GM18868 (cell line): ENCODE measurements at regions not wholly inside any gene's neighbourhood (a gene's known extent, or its start where the extent isn't known, plus 50 kb on each side); places are given as distances from the start of the nearest gene placed in this dataset.
"Not testable (repeated sequence)": the region's sequence is repeated elsewhere in the genome, so short reads cannot be mapped to it uniquely, and the experiment has no call there.

Source experiments
- ATAC-seq: cut with Tn5 transposase; IDR thresholded peaks from one replicate; pipeline ENCODE4 v1.9.1; 2021; ENCODE audit warnings: mild to moderate bottlenecking, moderate library complexity; ENCODE audit not compliant: unreplicated experiment

DNA sequence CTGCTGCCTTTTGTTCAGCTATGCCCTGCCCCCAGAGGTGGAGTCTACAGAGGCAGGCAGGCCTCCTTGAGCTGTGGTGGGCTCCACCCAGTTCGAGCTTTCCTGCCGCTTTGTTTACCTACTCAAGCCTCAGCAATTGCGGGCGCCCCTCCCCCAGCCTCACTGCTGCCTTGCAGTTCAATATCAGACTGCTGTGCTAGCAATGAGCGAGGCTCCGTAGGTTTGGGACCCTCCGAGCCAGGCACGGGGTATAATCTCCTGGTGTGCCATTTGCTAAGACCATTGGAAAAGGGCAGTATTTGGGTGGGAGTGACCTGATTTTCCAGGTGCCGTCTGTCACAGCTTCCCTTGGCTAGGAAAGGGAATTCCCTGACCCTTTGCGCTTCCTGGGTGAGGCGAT, 51.9 kb downstream of the DIPK2A start:
- not testable (repeated sequence) for ATAC-seq

DNA sequence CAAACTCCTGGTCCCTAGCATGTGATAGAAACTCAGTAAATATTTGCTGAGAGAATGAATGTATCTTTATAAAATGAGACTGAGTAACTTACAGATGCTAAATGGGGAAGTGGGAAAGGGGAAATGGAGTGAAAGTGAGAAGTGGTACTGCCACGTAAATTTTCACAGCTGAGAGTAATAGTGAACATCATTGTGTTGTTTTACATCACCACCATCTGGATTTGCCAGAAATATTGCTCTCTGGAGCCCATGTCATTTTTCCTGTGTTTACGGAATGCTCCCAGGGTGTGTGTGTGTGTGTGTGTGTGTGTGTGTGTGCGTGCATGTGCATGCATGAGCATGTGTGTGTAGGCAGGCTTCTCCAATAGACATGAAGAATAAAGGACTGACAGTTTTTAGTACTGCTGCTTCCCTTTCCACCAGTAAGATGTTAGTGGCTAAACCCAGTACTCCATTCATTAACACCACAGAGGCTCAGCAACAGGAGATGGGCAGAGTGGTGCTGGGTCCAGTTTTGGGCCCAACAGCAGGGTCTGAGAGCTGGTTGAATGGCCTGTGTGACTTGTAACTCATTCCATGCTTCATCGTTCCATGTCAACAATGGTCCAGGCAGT, 57.3 kb downstream of the DIPK2A start:
- peak; percentile 87 for ATAC-seq

DNA sequence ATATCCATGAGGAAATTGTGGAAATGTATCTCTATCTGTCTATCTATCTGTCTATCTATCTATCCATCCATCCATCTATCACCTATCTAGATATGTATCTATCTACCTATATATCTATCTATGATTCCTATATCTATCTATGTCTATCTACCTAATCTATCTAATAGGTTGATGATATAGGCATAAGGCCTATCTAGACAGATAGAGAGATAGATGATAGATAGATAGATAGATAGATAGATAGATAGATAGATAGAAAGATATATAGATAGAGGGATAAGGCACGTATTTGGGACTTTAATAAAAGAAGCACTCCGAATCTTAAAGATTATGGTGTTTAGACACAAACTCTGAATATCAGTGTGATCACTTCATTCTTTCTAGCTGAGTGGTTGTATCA, 58.1 kb downstream of the DIPK2A start:
- ATAC-seq: no peak

DNA sequence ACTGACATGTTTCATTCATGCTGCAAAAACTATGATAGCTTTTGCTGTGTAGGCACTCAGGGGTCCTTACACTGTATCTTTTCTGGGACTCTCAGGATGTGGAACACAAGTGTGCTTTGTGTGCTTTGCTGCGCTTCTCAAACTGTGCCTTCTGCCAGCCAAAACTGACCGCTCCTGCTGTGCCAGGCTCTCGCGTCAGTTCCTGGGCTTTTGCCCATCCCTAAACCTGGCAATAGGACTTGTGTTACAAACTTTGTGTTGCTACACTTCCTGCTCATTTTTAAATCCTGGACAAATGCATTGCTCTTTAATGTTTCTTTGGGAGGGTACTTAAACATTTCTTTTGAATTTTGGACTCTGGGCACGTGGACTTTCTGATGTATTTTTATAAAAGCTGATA, 60.3 kb downstream of the DIPK2A start:
- ATAC-seq: no peak

DNA sequence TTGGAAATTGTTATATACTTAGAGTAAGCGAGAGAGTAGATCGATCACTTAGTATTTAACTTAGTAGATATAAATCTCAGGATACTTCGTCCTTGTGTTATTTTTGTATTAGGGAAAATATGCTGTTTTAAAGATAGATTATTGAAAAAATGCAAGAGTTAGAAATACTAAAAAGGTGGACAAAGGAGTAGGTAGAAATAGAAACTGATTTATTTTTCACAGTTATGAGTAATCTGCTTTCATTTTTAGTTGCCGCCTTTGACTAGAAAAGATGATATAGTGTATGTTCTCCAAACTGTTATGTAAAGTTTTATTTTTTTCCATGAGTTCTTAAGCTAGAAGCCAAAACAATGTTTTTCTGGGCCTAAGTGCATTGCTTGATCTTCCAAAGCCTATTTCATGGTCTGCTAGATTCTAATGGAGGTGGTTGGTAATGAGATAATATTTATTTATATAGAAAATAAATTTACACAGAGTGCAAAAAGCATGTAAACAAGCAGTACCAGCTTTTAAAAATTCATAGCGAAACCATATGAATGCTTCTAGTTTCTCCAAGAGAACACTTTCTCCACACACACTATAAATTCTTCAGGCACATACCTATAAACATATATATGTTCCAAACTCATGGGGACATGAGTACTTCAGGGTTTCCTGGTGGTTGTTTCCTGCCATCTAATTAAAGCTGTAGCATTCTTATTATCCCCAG, 61.1 kb downstream of the DIPK2A start:
- peak; percentile 73 for ATAC-seq

DNA sequence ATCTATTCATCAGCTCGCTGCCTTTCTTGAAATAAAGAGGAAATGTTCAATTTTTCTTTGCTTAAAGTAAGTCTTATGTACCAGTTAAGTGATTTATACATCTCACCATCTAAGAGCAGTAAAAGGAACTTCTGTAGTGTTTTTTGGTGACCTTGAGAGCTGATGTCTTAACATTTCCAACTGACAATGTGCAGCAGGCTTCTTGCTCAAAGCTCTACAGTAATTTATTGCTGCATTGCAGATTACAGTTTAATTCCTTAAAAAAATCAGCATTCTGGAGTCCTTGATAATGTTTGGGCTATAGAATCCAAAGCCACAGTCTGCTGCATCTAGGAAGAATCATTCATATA, 61.6 kb downstream of the DIPK2A start:
- no peak for ATAC-seq

DNA sequence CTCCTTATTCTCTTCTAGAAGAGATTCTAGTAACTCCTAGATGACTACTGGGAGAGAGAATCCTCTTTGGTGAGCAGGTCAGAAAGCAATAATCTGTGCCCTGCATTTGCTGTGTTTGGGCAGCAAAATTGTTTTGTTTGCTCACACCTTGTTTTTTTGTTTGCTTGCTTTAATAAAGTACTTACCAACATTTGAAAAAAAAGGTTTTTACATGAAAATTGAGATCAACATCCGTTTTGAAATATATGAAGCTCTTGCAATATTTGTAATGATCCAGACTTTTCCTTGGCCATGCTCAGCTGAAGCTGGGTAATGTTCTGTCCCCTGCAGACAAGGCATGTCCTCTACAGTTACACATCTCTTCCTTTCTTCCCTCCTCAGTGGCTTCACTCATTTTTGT, 62.2 kb downstream of the DIPK2A start:
- ATAC-seq: no peak

DNA sequence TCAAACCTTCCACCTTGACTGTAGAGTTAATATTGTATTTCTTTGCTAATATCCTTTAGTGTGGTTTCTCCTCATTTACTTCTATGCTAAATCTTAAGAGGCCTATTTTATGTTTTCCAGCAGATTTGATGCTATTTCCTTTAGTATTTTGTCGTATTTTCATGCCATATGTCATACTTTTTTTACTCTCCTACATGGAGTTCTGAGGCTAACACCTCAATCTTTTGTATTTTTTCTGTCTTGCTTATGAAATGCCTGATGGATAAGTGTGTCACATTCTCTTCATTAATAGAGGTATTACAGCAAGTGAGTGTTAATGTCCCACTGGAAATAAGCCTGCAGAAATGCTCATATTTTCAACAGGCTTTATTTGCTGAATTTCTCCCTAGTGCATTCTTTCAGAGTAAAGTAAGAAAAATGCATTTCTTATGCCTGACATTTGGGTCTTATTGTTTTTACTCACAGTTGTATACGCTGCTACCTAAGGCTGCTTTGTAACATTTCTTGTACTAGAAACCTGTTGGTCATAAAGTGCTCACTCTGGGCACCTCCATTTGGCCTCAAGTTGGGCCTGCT, 63.2 kb downstream of the DIPK2A start:
- ATAC-seq: no peak

DNA sequence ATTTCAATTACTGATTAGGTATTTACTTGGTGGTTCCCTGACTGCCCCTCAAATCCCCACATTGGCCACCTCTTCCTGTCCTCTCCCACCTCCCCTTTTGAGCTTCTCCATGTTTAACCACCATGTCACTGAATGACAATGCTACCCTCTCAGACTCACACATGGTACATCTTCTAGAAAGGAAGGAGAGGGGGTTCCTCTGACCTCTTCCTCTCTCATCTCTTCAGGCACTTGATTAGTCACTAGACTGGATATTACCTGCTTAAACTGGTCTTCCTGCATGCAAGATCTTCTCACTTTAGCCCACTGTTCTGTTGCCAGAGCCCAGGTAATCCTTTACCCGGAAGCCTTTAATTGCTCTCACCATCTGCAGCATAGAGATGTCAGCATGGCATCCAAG, 64.9 kb downstream of the DIPK2A start:
- ATAC-seq: no peak

DNA sequence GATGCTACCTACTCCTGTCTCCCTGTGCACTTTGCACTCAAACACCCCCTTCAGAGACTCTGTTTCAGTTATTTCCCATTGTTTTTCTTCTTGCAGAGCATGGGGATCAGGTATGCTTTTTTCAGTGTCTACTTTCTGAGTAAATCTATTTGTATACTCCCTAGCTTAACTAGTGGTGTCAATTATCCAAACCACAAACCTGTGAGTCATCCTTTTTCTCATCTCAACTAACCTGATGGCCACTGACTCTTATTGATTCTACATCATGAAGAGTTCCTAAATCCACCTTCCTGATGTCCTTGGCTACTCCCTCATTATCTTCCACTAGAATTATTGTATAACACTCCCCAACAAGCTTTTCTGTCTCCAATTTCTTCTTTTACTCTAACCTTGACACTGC, 68.0 kb downstream of the DIPK2A start:
- peak; percentile 65 for ATAC-seq

DNA sequence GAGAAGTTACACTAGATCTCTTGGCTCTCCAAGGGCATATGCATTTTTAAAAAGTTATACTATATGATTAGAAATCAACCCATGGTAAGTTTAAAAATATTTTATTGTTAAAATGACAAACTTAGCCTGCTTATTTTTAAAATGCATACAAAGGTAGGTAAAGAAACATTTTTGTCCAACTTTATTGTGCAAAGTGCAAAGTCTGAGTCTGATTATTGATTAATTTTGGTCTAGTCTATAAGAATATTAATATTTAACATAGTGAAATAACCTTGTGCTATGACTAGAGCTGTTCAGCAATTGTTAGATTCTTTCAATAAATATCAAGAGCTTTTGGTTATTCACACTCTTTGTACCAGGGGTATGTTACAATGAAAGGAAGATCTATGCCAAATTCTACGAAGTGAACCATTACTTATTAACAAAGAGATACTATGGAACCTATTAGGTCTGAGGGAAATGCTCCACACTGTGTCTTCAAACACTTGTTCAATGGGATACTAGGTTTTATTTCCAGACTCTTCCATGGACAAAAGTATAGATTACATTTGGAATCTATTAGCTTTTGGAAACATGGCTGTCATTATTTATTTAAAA, 70.4 kb downstream of the DIPK2A start:
- ATAC-seq: no peak

DNA sequence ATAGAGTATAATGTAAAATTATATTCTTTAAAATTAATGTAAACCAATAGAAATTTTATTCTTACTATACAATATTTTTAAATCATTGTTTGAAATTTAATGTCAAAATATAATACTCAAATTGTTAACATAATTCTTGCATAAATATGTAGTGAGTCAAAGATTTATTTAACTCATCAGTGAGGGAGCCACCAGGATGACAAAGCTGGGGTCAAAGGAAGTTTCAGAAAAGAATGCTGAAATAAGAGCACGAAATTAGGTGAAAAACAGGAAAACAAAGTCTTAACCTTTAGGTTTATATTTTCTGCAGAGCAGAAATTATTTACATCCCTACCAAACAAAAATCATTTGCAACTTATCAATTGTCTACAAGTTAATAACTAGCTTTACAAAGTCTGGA, 74.1 kb downstream of the DIPK2A start:
- no peak for ATAC-seq

DNA sequence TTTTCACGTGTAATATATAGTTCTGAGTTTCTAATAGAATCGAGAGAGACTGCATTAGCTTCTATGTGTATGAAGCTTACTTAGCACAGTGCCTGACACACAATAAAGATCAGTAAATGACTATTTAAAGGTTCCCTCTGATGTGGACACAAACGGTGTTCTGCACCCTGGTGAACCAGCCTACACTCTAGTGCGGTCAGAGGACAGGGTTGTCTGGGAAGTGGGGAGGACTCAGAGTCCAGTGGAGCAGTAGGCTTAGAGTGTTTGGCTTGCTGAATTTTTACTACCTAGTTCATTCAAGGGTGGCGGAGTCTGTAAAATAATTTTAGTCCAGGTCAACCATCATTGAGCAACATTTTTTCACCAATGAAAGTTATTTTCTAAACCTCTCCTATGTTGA, 77.8 kb downstream of the DIPK2A start:
- no peak for ATAC-seq

DNA sequence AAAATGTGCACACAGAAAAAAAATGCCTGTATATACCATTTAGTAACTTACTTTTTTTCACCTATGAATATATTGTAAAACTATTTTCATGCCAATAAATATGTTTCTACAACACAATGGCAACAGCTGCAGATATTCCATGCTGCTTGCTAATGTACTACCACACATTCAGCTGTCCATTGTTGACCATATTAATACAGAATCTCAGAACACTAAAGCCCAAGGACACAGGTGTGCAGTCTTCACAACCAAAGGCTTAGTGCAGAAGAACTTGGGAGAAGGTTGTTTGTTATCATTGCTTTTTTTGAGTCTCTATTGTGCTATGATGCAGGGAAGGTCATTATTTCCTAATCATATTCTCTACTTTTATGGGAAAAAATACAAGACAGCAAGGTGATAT, 79.6 kb downstream of the DIPK2A start:
- ATAC-seq: no peak

DNA sequence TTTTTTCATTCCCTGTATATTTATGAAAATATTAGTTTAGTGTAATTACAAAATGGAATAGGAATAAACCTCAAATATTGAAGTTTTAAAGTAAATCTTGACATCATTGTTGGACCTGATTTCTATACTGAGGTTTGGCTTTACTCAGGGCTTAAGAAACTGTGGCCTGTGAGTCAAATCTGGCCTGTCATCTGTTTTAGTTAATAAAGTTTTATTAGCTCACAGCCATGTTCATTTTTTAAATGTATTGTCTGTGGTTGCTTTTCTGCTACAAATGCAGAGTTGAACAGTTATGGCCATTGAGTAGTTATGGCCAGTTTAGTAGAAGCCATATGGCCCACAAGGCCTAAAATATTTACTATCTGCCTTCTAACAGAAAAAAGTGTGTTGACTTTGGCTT, 80.7 kb downstream of the DIPK2A start:
- no peak for ATAC-seq

DNA sequence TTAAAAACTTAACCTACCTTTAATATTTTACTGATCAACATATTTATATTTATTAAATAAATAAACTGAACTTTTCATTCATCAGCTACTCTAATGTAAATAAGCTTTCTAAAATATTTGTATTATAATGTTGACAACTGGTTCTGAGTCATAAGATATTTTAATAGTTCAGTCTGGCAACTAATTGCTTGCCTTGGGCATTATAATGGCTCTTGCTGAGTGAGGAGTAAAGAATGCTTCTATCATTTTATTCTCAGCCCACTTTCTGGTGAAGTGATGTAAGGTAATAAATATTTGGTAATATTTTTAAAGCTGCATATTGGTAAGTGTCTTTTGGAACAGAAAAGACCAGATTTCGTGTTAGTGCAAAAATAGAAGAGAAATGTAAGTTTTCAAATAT, 81.5 kb downstream of the DIPK2A start:
- ATAC-seq: no peak

DNA sequence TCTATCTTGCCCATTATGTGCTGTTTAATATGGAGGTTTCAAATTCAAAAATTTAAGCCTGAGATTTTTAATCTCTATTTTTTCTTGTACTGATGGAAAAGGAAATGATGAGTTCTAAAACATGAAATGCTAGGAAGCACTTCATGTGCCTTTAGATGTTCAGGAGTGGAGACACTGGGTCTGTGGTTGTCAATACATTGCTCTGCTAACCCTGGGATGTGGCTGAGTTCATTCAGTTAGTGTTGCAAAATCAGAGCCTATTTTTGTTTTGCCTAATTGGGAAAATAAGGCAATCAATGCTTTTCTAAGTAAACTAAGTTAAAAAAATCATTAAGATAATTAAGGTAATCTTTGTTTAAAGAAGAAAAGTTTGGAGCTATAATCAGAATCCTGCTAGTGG, 83.1 kb downstream of the DIPK2A start:
- no peak for ATAC-seq

DNA sequence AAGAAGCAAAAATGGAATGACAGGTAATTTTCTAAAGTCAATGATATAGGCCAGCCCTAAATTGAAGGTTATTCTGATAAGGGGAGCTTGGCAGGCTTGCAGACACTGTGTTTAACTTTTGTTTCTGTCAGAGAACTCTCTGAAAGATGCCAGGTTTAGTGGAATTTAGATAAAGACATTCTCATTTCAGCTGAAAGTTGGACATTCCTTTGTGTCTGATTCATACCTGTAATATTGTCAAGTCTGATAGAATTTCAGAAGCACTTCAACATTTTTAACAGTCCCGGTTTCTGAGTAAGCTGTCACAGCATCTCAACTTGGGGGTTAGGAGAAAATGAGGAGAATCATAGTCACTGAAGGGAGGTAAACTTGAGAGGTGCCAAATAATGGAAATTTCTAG, 84.0 kb downstream of the DIPK2A start:
- no peak for ATAC-seq

DNA sequence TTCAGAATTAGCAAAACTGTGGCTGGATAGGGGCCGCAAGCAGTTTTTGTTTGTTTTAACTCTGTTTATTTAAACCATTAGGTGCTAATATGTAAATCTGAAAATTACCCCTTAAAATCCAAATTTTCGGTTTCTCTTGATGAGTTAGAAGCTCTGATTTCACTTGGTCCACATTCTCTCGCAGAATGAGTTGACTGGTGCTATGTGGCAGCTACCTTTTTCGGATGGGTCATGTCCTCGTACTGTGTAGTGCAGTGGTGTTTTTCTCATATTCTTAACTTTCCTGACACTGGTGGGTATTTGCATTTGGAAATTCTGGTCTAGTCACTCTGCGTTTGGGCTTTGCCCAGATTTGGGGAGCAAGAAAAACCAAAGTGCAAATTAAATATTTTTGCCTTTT, 87.1 kb downstream of the DIPK2A start:
- peak; percentile 82 for ATAC-seq

DNA sequence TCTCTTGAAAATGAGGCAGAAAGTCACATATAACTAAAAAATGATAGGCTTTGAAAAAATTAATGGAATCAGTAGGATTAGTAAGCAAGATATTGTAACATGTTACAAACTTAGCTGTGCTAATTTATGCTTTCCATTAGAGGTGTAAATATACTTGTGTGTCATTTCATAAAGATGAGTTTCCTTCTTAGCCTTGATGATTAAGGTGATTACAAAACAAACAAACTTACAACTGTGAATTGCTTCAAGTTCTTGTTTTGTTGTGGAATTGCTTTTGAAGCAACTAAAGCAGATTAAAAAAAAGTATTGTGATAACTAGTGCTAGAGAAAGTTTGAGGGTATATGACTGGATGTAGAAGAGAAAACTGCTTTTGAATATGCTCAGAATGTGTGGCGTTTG, 87.9 kb downstream of the DIPK2A start:
- no peak for ATAC-seq

DNA sequence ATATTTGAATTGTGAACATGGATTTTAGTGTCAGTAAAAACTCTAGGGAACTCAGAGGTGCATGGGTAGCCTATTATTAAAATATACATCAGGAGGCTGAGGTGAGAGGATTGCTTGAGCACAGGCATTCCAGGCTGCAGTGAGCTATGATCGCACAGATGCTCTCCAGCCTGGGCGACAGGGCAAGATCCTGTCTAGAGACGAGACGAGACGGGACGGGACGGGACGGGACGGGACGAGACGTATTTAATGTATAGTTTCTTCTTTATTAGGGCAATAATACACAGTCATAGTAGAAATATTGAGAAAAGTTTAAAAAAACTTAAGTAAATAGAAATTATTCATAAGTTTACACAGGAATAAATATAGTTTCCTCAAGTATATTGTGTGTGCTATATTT, 89.3 kb downstream of the DIPK2A start:
- ATAC-seq: no peak

DNA sequence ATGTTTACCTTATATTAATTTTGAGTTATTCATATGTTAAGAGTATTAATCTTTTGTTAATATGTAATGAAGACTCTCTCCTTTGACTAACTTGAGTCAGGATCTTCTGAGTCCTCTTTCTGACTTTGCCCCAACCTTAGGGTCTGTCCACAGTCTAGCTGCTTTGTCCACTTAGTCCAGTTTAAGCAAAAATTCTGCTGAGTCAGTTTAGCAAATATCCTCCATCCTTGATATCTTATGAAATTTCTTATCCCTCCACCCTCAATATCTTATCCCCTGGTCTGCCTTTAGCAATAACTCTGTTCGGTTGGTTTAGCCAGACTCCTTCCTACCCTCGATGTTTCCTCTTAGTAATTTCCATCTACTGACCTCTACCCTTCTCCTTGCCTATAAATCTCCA, 91.7 kb downstream of the DIPK2A start:
- ATAC-seq: no peak
